Fibroblast of lung (primary cell): ENCODE measurements at regions not wholly inside any gene's neighbourhood (a gene's known extent, or its start where the extent isn't known, plus 50 kb on each side); places are given as distances from the start of the nearest gene placed in this dataset.
A peak's percentile ranks its signal among the peaks of the same experiment; 100 is the strongest.

Experiments
- DNase-seq, 2 donors: peaks; one replicate each; pipeline versions ENCODE4 v3.0.0 to v3.0.0-alpha.2; 2010; ENCODE audit warnings: low read depth in 2 of 2
- H2AFZ ChIP-seq: 2 replicates; pipeline ENCODE4 v1.5.1; 2012; ENCODE audit warnings: low read length, control low read depth, inconsistent platforms
- H3K27ac ChIP-seq: 2 replicates; pipeline ENCODE4 v1.5.1; 2011; ENCODE audit warnings: low read length, control low read depth; ENCODE audit not compliant: insufficient read depth
- H3K27me3 ChIP-seq: 2 replicates; pipeline ENCODE4 v1.5.1; 2011; ENCODE audit warnings: mild to moderate bottlenecking, low read length; ENCODE audit not compliant: control insufficient read depth, insufficient read depth
- H3K36me3 ChIP-seq: 2 replicates; pipeline ENCODE4 v1.5.1; 2011; ENCODE audit warnings: low read length; ENCODE audit not compliant: control insufficient read depth, insufficient read depth
- H3K4me1 ChIP-seq: 2 replicates; pipeline ENCODE4 v1.5.1; 2011; ENCODE audit warnings: low read length; ENCODE audit not compliant: control insufficient read depth, insufficient read depth; ENCODE audit errors: extremely low read depth
- H3K4me2 ChIP-seq: 2 replicates; pipeline ENCODE4 v1.5.1; 2011; ENCODE audit warnings: low read length, control low read depth; ENCODE audit not compliant: insufficient read depth; ENCODE audit errors: extremely low read depth
- H3K4me3 ChIP-seq, 4 experiments: fragments of 200-600 bp in 1 of 4; sonication (generic) in 1 of 4; replicated peaks in 1 of 4; 2 replicates each; pipeline ENCODE4 v1.5.1; 2011 to 2016; ENCODE audit warnings: low read length in 4 of 4, low read depth in 3 of 4, mild to moderate bottlenecking in 3 of 4, control low read depth in 2 of 4, inconsistent platforms in 1 of 4, mixed read lengths in 1 of 4; ENCODE audit not compliant: insufficient read depth in 1 of 4; ENCODE audit errors: control extremely low read depth in 1 of 4
- H3K79me2 ChIP-seq: 2 replicates; pipeline ENCODE4 v1.5.1; 2012; ENCODE audit warnings: mild to moderate bottlenecking, low read length, inconsistent platforms; ENCODE audit not compliant: control insufficient read depth, insufficient read depth
- H3K9ac ChIP-seq: 2 replicates; pipeline ENCODE4 v1.5.1; 2011; ENCODE audit warnings: mild to moderate bottlenecking, low read length, control low read depth; ENCODE audit not compliant: insufficient read depth
- H3K9me3 ChIP-seq: 2 replicates; pipeline ENCODE4 v1.5.1; 2012; ENCODE audit warnings: low read depth, low read length; ENCODE audit not compliant: control insufficient read depth, insufficient read depth
- H4K20me1 ChIP-seq: 2 replicates; pipeline ENCODE4 v1.5.1; 2011; ENCODE audit warnings: low read length; ENCODE audit not compliant: control insufficient read depth, insufficient read depth; ENCODE audit errors: extremely low read depth
- CTCF ChIP-seq, 2 donors: IDR thresholded peaks in 1 of 2; conservative IDR thresholded peaks in 1 of 2; 1 replicate in 1 of 2; 2 replicates in 1 of 2; pipeline ENCODE4 v1.5.1; 2011 to 2012; ENCODE audit warnings: low read length in 2 of 2, control low read depth in 1 of 2, inconsistent platforms in 1 of 2, low read depth in 1 of 2, mild to moderate bottlenecking in 1 of 2
- EZH2 ChIP-seq: IDR thresholded peaks from 2 replicates; pipeline ENCODE4 v1.5.1; 2012; ENCODE audit warnings: low read length, control low read depth, mild to moderate bottlenecking; ENCODE audit errors: missing control alignments

GRCh38 chr4:187179086-187180058, 455.7 kb upstream of the FAT1 start:
- Histone ChIP-seq H3K9me3 (no peaks in the 10 kb centered on the region), H4K20me1 (no peaks in the 10 kb centered on the region), H3K27ac (no peak overlapping the region), H3K4me1 (peaks cover 4% of the 10 kb centered on the region), H3K9ac (no peak overlapping the region), H3K4me2 (no peak overlapping the region), H2AFZ (no peak overlapping the region), H3K4me3 (no peak overlapping the region), H3K36me3 (no peaks in the 10 kb centered on the region), H3K79me2 (no peaks in the 10 kb centered on the region), H3K27me3 (peaks cover 2% of the 10 kb centered on the region)
- peak in 1 of 2 donors; percentile 4 for DNase-seq
- TF ChIP-seq EZH2 (no peak), CTCF (conservative IDR thresholded peaks at IDR 0.05 in 1 of 2, IDR thresholded peaks at IDR 0.05 in 1 of 2; ENCODE audit: low read depth in 1 of 2, low read length in 2 of 2) (no peak)

GRCh38 chr4:187181054-187181453, 457.4 kb upstream of the FAT1 start:
- H3K9ac ChIP-seq: no peak overlapping the region
- H3K79me2 ChIP-seq: no peaks in the 10 kb centered on the region
- peaks cover 4% of the 10 kb centered on the region for H3K4me1 ChIP-seq
- no peak for TF ChIP-seq EZH2
- no peak overlapping the region for H3K27ac ChIP-seq
- peaks cover 2% of the 10 kb centered on the region for H3K27me3 ChIP-seq
- H2AFZ ChIP-seq: no peak overlapping the region
- H3K4me2 ChIP-seq: no peak overlapping the region
- H4K20me1 ChIP-seq: no peaks in the 10 kb centered on the region
- no peaks in the 10 kb centered on the region for H3K9me3 ChIP-seq
- no peak overlapping the region for H3K4me3 ChIP-seq
- no peak for DNase-seq
- no peaks in the 10 kb centered on the region for H3K36me3 ChIP-seq

- Histone ChIP-seq H3K4me2 (no peak overlapping the region), H3K36me3 (no peaks in the 10 kb centered on the region), H2AFZ (no peak overlapping the region), H3K4me3 (no peak overlapping the region), H3K27ac (no peak overlapping the region), H3K4me1 (no peaks in the 10 kb centered on the region), H3K9ac (no peak overlapping the region), H3K79me2 (no peaks in the 10 kb centered on the region), H4K20me1 (no peaks in the 10 kb centered on the region), H3K9me3 (no peaks in the 10 kb centered on the region), H3K27me3 (peaks cover 2% of the 10 kb centered on the region)
- no peak for TF ChIP-seq EZH2
- no peak for TF ChIP-seq CTCF (conservative IDR thresholded peaks at IDR 0.05 in 1 of 2, IDR thresholded peaks at IDR 0.05 in 1 of 2; ENCODE audit: low read depth in 1 of 2, low read length in 2 of 2)
- DNase-seq: peak in 1 of 2 donors; percentile 86
These were observed 459.7 kb upstream of the FAT1 start for GRCh38 chr4:187183346-187183745.
